ENCODE measurements at regions not wholly inside any gene's neighbourhood (a gene's known extent, or its start where the extent isn't known, plus 50 kb on each side); places are given as distances from the start of the nearest gene placed in this dataset.

DNA sequence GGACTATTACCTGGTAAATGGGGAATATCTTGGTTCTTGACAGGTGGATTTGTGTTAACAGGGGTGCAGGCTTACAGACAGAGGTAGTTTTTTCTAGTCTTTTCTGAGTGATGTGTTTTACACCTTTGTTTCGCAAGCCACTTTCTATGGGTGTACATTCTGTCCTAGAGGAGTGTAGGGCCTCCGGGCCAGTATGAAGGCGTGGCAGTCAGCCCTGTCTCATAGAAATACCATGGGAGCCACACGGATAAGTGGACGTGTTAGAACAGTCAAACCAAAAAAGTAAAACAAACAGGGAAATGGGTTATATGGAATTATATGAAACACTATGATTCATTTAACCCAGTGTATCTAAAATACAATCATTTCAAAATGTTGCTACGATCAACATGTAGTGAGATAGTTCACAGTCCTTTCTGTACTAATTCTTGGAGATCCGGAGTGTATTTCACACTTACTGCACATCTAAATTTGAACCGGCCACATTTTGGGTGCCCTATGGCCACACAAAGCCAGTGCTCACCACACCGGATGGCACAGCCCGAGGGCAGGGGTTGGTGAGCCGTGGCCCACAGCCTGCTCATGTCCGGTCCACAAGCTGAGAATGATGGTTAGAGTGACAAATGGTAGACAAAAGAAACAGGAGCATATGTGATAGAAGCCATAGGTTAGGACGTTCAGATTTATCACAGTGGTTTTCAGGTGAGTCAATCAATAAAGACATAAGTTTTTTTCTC is 80.1 kb upstream of the IRX4 start:
- DNase-seq, result no peak
- H3K4me3 ChIP-seq (ENCODE audit: control insufficient read depth in 1 of 7, extremely low read depth in 1 of 7, insufficient read depth in 4 of 7, low read depth in 2 of 7, low read length in 6 of 7), result no peak overlapping the region
- peaks cover 0 to 4% (median 0%) of the 10 kb centered on the region in 5 experiments for H3K9me3 ChIP-seq (ENCODE audit: control extremely low read depth in 1 of 5, control insufficient read depth in 4 of 5, insufficient read depth in 2 of 5, low read depth in 1 of 5, low read length in 4 of 5)
- POLR2A ChIA-PET, result no interaction called here
- H3K27ac ChIP-seq (ENCODE audit: insufficient read depth in 1 of 2, low read depth in 1 of 2, low read length in 2 of 2, poor library complexity in 1 of 2, severe bottlenecking in 2 of 2), result no peak overlapping the region
- no peaks in the 10 kb centered on the region for H3K4me1 ChIP-seq (ENCODE audit: control extremely low read depth in 1 of 4, control insufficient read depth in 4 of 4, insufficient read depth in 4 of 4, low read length in 3 of 4)
- H3K27me3 ChIP-seq (replicated peaks in 2 of 5; ENCODE audit: control insufficient read depth in 4 of 5, insufficient read depth in 5 of 5, low read length in 4 of 5), result peaks cover 0 to 13% (median 3%) of the 10 kb centered on the region in 5 experiments
- 89% methylated on average over 6 of the region's 13 CpGs for WGBS (ENCODE audit: insufficient coverage)
- no peaks in the 10 kb centered on the region for H3K36me3 ChIP-seq (ENCODE audit: control insufficient read depth in 4 of 4, insufficient read depth in 4 of 4, low read length in 3 of 4)
- CTCF ChIA-PET, result no interaction called here

DNA sequence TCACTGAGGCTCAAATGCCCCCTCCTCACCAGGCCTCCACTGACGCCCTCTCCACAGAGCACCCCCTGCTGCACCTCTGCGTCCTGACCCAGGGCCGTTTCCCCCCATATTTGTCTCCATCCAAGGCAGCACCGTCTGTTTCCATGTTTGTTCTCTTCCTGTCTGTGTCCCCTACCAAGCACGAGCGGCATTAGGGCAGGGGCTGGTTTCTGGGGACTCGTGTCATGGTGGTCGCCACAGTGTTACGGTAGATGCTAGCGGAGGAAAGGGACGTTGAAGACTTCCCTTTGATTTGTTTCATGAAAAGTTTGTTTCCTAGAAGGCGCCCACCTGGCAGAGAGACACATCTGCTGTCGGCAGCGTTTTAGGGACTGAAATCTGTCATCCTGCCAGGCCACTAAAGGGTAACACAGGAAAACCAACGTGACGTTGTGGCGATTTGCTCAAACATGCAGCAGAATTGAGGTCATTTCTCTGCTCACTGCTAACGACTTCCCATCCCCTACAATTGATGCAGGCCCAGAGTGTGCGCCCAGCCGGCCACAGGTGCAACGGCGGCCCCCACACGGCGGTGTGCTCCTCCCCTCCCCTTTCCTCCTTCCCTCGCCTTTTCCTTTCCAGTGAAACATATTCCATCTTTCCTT is 79.3 kb upstream of the IRX4 start:
- CTCF ChIA-PET, result no interaction called here
- Histone ChIP-seq H3K4me1 (ENCODE audit: control extremely low read depth in 1 of 4, control insufficient read depth in 4 of 4, insufficient read depth in 4 of 4, low read length in 3 of 4) (no peaks in the 10 kb centered on the region), H3K36me3 (ENCODE audit: control insufficient read depth in 4 of 4, insufficient read depth in 4 of 4, low read length in 3 of 4) (no peaks in the 10 kb centered on the region), H3K9me3 (ENCODE audit: control extremely low read depth in 1 of 5, control insufficient read depth in 4 of 5, insufficient read depth in 2 of 5, low read depth in 1 of 5, low read length in 4 of 5) (peaks cover 0 to 4% (median 0%) of the 10 kb centered on the region in 5 experiments), H3K27me3 (replicated peaks in 2 of 5; ENCODE audit: control insufficient read depth in 4 of 5, insufficient read depth in 5 of 5, low read length in 4 of 5) (peaks cover 0 to 11% (median 0%) of the 10 kb centered on the region in 5 experiments), H3K27ac (ENCODE audit: insufficient read depth in 1 of 2, low read depth in 1 of 2, low read length in 2 of 2, poor library complexity in 1 of 2, severe bottlenecking in 2 of 2) (no peak overlapping the region), H3K4me3 (ENCODE audit: control insufficient read depth in 1 of 7, extremely low read depth in 1 of 7, insufficient read depth in 4 of 7, low read depth in 2 of 7, low read length in 6 of 7) (no peak overlapping the region)
- POLR2A ChIA-PET, result no interaction called here
- WGBS (ENCODE audit: insufficient coverage), result 69% methylated on average over 21 of the region's 25 CpGs
- no peak for DNase-seq

DNA sequence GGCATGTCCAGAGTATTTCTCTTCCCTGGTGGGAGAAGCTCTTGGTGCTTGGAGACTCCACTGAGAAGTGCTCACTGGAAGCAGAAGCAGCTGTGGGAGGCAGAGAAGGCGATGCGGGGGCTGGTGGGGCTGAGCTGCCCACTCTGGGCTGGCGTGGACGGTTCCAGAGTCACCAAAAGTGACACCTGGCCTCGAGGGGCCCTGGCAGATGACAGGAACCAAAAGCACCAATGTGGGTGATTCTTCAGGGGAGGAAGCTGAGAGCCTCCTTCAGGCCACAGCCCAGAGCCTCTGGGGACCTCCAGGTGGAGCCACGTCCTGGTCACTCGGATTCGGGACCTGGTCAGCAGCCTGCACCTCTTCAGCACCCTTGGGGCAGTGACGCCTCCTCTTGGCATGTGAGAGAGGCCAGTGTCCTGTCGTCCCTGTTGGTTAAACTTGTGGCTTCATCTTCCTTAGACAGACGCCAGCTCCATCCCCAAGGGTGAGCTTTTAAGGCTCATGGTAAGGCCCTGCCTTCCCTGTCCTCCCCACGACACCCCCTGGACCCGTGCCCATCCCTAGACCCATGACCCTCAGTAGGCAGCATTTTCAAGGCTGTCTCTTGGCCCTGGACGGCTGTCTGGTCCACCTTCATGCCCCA is 78.7 kb upstream of the IRX4 start:
- WGBS (ENCODE audit: insufficient coverage), result 94% methylated on average over 14 of the region's 14 CpGs
- no peak overlapping the region for H3K27ac ChIP-seq (ENCODE audit: insufficient read depth in 1 of 2, low read depth in 1 of 2, low read length in 2 of 2, poor library complexity in 1 of 2, severe bottlenecking in 2 of 2)

DNA sequence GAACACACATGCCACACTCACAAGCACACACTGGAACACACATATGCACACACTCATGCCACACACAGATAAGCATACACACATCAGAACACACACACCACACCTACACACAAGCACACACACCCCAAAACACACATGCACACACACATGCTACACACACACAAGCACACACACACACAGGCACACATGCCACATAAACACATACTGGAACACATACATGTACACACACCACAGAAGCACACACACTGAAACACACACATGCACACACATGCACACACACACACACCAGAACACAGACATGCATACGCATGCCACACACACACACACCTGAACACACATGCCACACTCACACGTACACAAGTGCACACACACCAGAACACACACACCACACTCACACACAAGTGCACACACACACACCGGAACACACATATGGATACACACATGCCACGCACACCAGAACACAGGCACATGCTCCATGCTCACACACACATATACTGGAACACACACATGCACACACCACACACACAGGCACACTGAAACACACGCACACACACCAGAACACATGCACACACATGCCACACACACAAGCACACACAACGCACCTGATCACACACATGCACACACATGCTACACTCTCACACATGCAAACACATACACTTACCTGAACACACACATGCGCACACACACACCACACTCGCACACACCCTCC is 78.0 kb upstream of the IRX4 start:
- no peaks in the 10 kb centered on the region for H3K36me3 ChIP-seq (ENCODE audit: control insufficient read depth in 4 of 4, insufficient read depth in 4 of 4, low read length in 3 of 4)
- CTCF ChIA-PET, result no interaction called here
- POLR2A ChIA-PET, result no interaction called here
- no peak overlapping the region for H3K27ac ChIP-seq (ENCODE audit: insufficient read depth in 1 of 2, low read depth in 1 of 2, low read length in 2 of 2, poor library complexity in 1 of 2, severe bottlenecking in 2 of 2)
- H3K4me1 ChIP-seq (ENCODE audit: control extremely low read depth in 1 of 4, control insufficient read depth in 4 of 4, insufficient read depth in 4 of 4, low read length in 3 of 4), result no peaks in the 10 kb centered on the region
- DNase-seq, result no peak
- H3K9me3 ChIP-seq (ENCODE audit: control extremely low read depth in 1 of 5, control insufficient read depth in 4 of 5, insufficient read depth in 2 of 5, low read depth in 1 of 5, low read length in 4 of 5), result peaks cover 0 to 4% (median 0%) of the 10 kb centered on the region in 5 experiments
- no peak overlapping the region for H3K4me3 ChIP-seq (ENCODE audit: control insufficient read depth in 1 of 7, extremely low read depth in 1 of 7, insufficient read depth in 4 of 7, low read depth in 2 of 7, low read length in 6 of 7)
- H3K27me3 ChIP-seq (replicated peaks in 2 of 5; ENCODE audit: control insufficient read depth in 4 of 5, insufficient read depth in 5 of 5, low read length in 4 of 5), result peaks cover 0 to 11% (median 0%) of the 10 kb centered on the region in 5 experiments
- 98% methylated on average over 7 of the region's 8 CpGs for WGBS (ENCODE audit: insufficient coverage)

More for the DNA sequence above, 78.7 kb upstream of the IRX4 start:
- no peaks in the 10 kb centered on the region for H3K4me1 ChIP-seq (ENCODE audit: control extremely low read depth in 1 of 4, control insufficient read depth in 4 of 4, insufficient read depth in 4 of 4, low read length in 3 of 4)
- no peaks in the 10 kb centered on the region for H3K36me3 ChIP-seq (ENCODE audit: control insufficient read depth in 4 of 4, insufficient read depth in 4 of 4, low read length in 3 of 4)
- peaks cover 0 to 4% (median 0%) of the 10 kb centered on the region in 5 experiments for H3K9me3 ChIP-seq (ENCODE audit: control extremely low read depth in 1 of 5, control insufficient read depth in 4 of 5, insufficient read depth in 2 of 5, low read depth in 1 of 5, low read length in 4 of 5)
- no peak for DNase-seq
- peaks cover 0 to 11% (median 0%) of the 10 kb centered on the region in 5 experiments for H3K27me3 ChIP-seq (replicated peaks in 2 of 5; ENCODE audit: control insufficient read depth in 4 of 5, insufficient read depth in 5 of 5, low read length in 4 of 5)
- no peak overlapping the region for H3K4me3 ChIP-seq (ENCODE audit: control insufficient read depth in 1 of 7, extremely low read depth in 1 of 7, insufficient read depth in 4 of 7, low read depth in 2 of 7, low read length in 6 of 7)
- CTCF ChIA-PET, result no interaction called here
- POLR2A ChIA-PET, result no interaction called here

DNA sequence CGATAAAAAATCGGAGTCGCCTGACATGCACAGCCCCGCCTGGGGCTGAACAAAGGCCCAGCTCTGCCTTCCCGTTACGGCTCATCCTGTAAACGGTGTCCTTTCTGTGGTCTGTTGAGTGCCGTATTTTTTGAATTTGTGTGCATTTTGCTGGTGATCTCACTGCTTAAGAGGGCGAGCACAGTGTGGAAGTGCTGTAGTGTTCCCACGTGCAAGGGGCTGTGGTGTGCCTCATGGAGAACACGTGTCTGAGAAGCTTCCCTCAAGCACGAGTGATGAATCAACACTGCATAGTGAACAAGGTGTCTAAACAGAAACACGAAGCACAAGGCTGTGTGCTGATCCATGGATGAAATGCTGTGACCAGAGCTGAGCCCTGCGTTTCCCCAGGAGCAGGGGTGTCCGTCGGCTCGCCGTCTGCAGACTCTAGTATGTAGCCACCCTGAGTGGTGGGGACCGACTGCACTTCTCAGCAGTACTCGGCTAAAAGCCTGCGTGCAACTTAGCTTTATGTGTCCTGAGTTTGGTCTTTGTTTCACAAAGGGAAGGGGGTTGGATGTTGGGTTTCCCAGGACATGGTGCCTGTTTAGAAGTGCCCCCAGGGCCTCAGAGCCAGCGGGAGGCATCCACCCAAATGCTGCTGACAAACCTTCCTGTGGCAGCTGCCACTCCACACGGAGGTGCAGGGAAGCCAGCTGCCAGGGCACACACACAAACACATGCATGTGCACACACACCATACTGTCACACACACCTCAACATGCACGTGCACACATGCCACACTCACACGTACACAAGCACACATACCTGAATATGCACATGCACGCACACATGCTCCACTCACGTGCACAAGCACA is 77.2 kb upstream of the IRX4 start:
- Histone ChIP-seq H3K4me3 (ENCODE audit: control insufficient read depth in 1 of 7, extremely low read depth in 1 of 7, insufficient read depth in 4 of 7, low read depth in 2 of 7, low read length in 6 of 7) (no peak overlapping the region), H3K4me1 (ENCODE audit: control extremely low read depth in 1 of 4, control insufficient read depth in 4 of 4, insufficient read depth in 4 of 4, low read length in 3 of 4) (no peaks in the 10 kb centered on the region), H3K9me3 (ENCODE audit: control extremely low read depth in 1 of 5, control insufficient read depth in 4 of 5, insufficient read depth in 2 of 5, low read depth in 1 of 5, low read length in 4 of 5) (peaks cover 0 to 4% (median 0%) of the 10 kb centered on the region in 5 experiments), H3K27me3 (replicated peaks in 2 of 5; ENCODE audit: control insufficient read depth in 4 of 5, insufficient read depth in 5 of 5, low read length in 4 of 5) (peaks cover 0 to 12% (median 0%) of the 10 kb centered on the region in 5 experiments), H3K27ac (ENCODE audit: insufficient read depth in 1 of 2, low read depth in 1 of 2, low read length in 2 of 2, poor library complexity in 1 of 2, severe bottlenecking in 2 of 2) (no peak overlapping the region), H3K36me3 (ENCODE audit: control insufficient read depth in 4 of 4, insufficient read depth in 4 of 4, low read length in 3 of 4) (no peaks in the 10 kb centered on the region)
- no peak for DNase-seq
- ChIA-PET POLR2A (no interaction called here), CTCF (no interaction called here)
- WGBS (ENCODE audit: insufficient coverage), result 88% methylated on average over 27 of the region's 27 CpGs

DNA sequence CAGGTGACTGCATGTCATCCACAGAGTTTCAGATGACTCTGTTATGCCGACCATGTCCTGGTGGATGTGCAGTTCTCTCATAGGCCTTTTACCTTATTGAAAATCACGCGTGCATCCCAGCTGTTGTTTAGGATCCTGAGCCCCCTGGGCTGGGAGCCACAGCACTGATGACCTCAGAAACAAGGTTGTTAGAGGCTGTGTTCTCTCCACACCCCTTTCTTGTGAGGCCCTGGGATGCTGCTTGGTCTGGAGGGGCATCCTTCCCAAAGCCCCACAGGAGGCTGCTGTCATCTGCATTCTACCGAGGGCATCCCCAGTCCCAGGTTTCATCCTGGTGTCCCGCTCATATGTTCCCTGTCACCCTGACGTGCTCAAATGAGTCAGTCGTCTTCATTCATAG is 76.5 kb upstream of the IRX4 start:
- DNase-seq, result no peak
- H3K27ac ChIP-seq (ENCODE audit: insufficient read depth in 1 of 2, low read depth in 1 of 2, low read length in 2 of 2, poor library complexity in 1 of 2, severe bottlenecking in 2 of 2), result no peak overlapping the region
- ChIA-PET CTCF (no interaction called here), POLR2A (no interaction called here)
- H3K36me3 ChIP-seq (ENCODE audit: control insufficient read depth in 4 of 4, insufficient read depth in 4 of 4, low read length in 3 of 4), result no peaks in the 10 kb centered on the region
- no peaks in the 10 kb centered on the region for H3K4me1 ChIP-seq (ENCODE audit: control extremely low read depth in 1 of 4, control insufficient read depth in 4 of 4, insufficient read depth in 4 of 4, low read length in 3 of 4)
- H3K9me3 ChIP-seq (ENCODE audit: control extremely low read depth in 1 of 5, control insufficient read depth in 4 of 5, insufficient read depth in 2 of 5, low read depth in 1 of 5, low read length in 4 of 5), result peaks cover 0 to 4% (median 0%) of the 10 kb centered on the region in 5 experiments
- H3K4me3 ChIP-seq (ENCODE audit: control insufficient read depth in 1 of 7, extremely low read depth in 1 of 7, insufficient read depth in 4 of 7, low read depth in 2 of 7, low read length in 6 of 7), result no peak overlapping the region
- 82% methylated on average over 7 of the region's 7 CpGs for WGBS (ENCODE audit: insufficient coverage)
- peaks cover 0 to 12% (median 0%) of the 10 kb centered on the region in 5 experiments for H3K27me3 ChIP-seq (replicated peaks in 2 of 5; ENCODE audit: control insufficient read depth in 4 of 5, insufficient read depth in 5 of 5, low read length in 4 of 5)
